GM12878 (cell line): ENCODE measurements at regions not wholly inside any gene's neighbourhood (a gene's known extent, or its start where the extent isn't known, plus 50 kb on each side); places are given as distances from the start of the nearest gene placed in this dataset.

Experiments used
- ATAC-seq: fragments of 200-7000 bp; cut with Tn5 transposase; 3 replicates; pipeline ENCODE4 v1.9.1; 2020; ENCODE audit warnings: mild to moderate bottlenecking, moderate library complexity
- BruUV-seq: library from RNA; stranded (reverse); fragments of 400-500 nt; replicated peaks from 2 replicates; lab custom pipeline; 2021; lab: Mats Ljungman, UMichigan
- CTCF ChIA-PET: fragments of 300-600 bp; sonication (Branson Sonifier 250); formaldehyde crosslinking; extraction: SDS; loops from one replicate; lab custom pipeline; 2021; ENCODE audit warnings: inconsistent platforms; lab: Yijun Ruan, JAX
- POLR2A ChIA-PET: fragments of 350-600 bp; formaldehyde crosslinking; extraction: SDS; loops from one replicate; lab custom pipeline; 2021; ENCODE audit warnings: inconsistent platforms; lab: Charles Lee
- RAD21 ChIA-PET: fragments of 300-600 bp; sonication (Branson Sonifier 250); formaldehyde crosslinking; loops from one replicate; lab custom pipeline; 2023; ENCODE audit warnings: antibody characterized with exemption; ENCODE audit not compliant: unreplicated experiment; lab: Charles Lee
- SMC1A ChIA-PET: fragments of 300-600 bp; sonication (Branson Sonifier 250); formaldehyde crosslinking; loops from one replicate; lab custom pipeline; 2023; ENCODE audit not compliant: unreplicated experiment, uncharacterized antibody; lab: Charles Lee
- DNase-seq: peaks from one replicate; pipeline ENCODE4 v3.0.0-alpha.2; 2011; ENCODE audit warnings: low read depth, low spot score
- FAIRE-seq: peaks from 3 replicates; lab custom pipeline; 2011; peaks lifted over from hg19 to GRCh38; lab: Jason Lieb, UNC
- H2AFZ ChIP-seq: 2 replicates; pipeline ENCODE4 v1.6.0; 2011; ENCODE audit warnings: low read depth, low read length, control low read depth; ENCODE audit not compliant: control insufficient read depth
- H3K27ac ChIP-seq: 2 replicates; pipeline ENCODE4 v1.5.1; 2011; ENCODE audit warnings: control low read depth; ENCODE audit not compliant: control insufficient read depth, insufficient read depth
- H3K27me3 ChIP-seq, 2 experiments: replicated peaks in 1 of 2; 2 replicates each; pipeline versions ENCODE4 v1.6.0 to v1.6.1; 2011; ENCODE audit warnings: low read length in 1 of 2; ENCODE audit not compliant: control insufficient read depth in 2 of 2, insufficient read depth in 2 of 2
- H3K36me3 ChIP-seq, 2 experiments: 2 replicates each; pipeline ENCODE4 v1.5.1; 2011; ENCODE audit warnings: low read length in 1 of 2; ENCODE audit not compliant: control insufficient read depth in 2 of 2, insufficient read depth in 2 of 2
- H3K4me1 ChIP-seq: 2 replicates; pipeline ENCODE4 v1.6.1; 2011; ENCODE audit warnings: mild to moderate bottlenecking, low read length, moderate library complexity, mixed read lengths; ENCODE audit not compliant: control insufficient read depth, insufficient read depth
- H3K4me2 ChIP-seq: 2 replicates; pipeline ENCODE4 v1.6.0; 2011; ENCODE audit warnings: control low read depth; ENCODE audit not compliant: control insufficient read depth, insufficient read depth
- H3K4me3 ChIP-seq: fragments of 200-600 bp; sonication (generic); 2 replicates; pipeline ENCODE4 v1.5.1; 2016
- H3K79me2 ChIP-seq: 2 replicates; pipeline ENCODE4 v1.6.0; 2011; ENCODE audit warnings: low read length; ENCODE audit not compliant: control insufficient read depth, insufficient read depth
- H3K9ac ChIP-seq: 2 replicates; pipeline ENCODE4 v1.8.0; 2011; ENCODE audit warnings: low read length, control low read depth, mixed read lengths; ENCODE audit not compliant: control insufficient read depth, insufficient read depth
- H3K9me3 ChIP-seq: replicated peaks from 3 replicates; pipeline ENCODE4 v1.5.1; 2011; ENCODE audit warnings: mild to moderate bottlenecking, low read length; ENCODE audit not compliant: control insufficient read depth, insufficient read depth
- H4K20me1 ChIP-seq: 2 replicates; pipeline ENCODE4 v1.6.0; 2011; ENCODE audit not compliant: control insufficient read depth, insufficient read depth
- CBX3 ChIP-seq: fragments of 200-600 bp; sonication (generic); IDR thresholded peaks from 2 replicates; pipeline ENCODE4 v1.6.1; 2016; ENCODE audit warnings: low read depth, borderline replicate concordance
- ESRRA ChIP-seq: IDR thresholded peaks from 2 replicates; pipeline ENCODE4 v1.6.1; 2012; ENCODE audit warnings: mild to moderate bottlenecking, low read length, improper control_type of control experiment
- GABPA ChIP-seq: IDR thresholded peaks from 2 replicates; pipeline ENCODE4 v1.6.1; 2014; ENCODE audit warnings: antibody characterized with exemption, low read depth, mild to moderate bottlenecking, inconsistent platforms
- LARP7 ChIP-seq: fragments of 450-650 bp; IDR thresholded peaks from 2 replicates; pipeline ENCODE4 v1.6.1; 2017; ENCODE audit warnings: mild to moderate bottlenecking
- RELA ChIP-seq: fragments of 450-650 bp; IDR thresholded peaks from 2 replicates; pipeline ENCODE4 v1.8.0; 2014; ENCODE audit warnings: borderline replicate concordance; ENCODE audit not compliant: partially characterized antibody
- SMC3 ChIP-seq: IDR thresholded peaks from 2 replicates; pipeline ENCODE4 v1.6.1; 2011; ENCODE audit warnings: low read length, improper control_type of control experiment, borderline replicate concordance
- WRNIP1 ChIP-seq: IDR thresholded peaks from 2 replicates; pipeline ENCODE4 v1.6.1; 2011; ENCODE audit warnings: low read depth, low read length, improper control_type of control experiment, borderline replicate concordance
- WGBS: methylation state at CpG from one replicate; pipeline ENCODE4 v1.1.6; 2016; ENCODE audit warnings: low lambda C conversion rate; ENCODE audit not compliant: insufficient replicate concordance, insufficient coverage; ENCODE audit errors: missing lambda C conversion rate; 5-methylcytosine and 5-hydroxymethylcytosine counted together
- in situ Hi-C: fragments of 300-500 bp; cut with MboI; formaldehyde crosslinking; loops from 9 replicates; pipeline ENCODE4 v1.14.3; 2018; ENCODE audit warnings: mixed read lengths
- intact Hi-C: fragments of 100-400 bp; cut with micrococcal nuclease; formaldehyde crosslinking; loops from one replicate; pipeline ENCODE4 v1.14.2; 2022; ENCODE audit not compliant: unreplicated experiment
- TF ChIP-seq, protein P1 (sequence below): fragments of 450-650 bp; conservative IDR thresholded peaks from 2 replicates; pipeline ENCODE4 v1.6.1; 2017; ENCODE audit warnings: mild to moderate bottlenecking, moderate library complexity
- TF ChIP-seq, protein P2 (sequence below): IDR thresholded peaks from 2 replicates; pipeline ENCODE4 v1.6.1; 2011; ENCODE audit warnings: mild to moderate bottlenecking, low read depth, low read length, moderate library complexity; ENCODE audit not compliant: insufficient replicate concordance
- TF ChIP-seq, protein P3 (sequence below): IDR thresholded peaks from 2 replicates; pipeline ENCODE4 v1.6.1; 2012; ENCODE audit warnings: low read depth, low read length, improper control_type of control experiment
- TF ChIP-seq, protein P4 (sequence below): fragments of 450-650 bp; IDR thresholded peaks from 2 replicates; pipeline ENCODE4 v1.6.1; 2018; ENCODE audit warnings: borderline replicate concordance, mild to moderate bottlenecking; ENCODE audit not compliant: partially characterized antibody

DNA sequence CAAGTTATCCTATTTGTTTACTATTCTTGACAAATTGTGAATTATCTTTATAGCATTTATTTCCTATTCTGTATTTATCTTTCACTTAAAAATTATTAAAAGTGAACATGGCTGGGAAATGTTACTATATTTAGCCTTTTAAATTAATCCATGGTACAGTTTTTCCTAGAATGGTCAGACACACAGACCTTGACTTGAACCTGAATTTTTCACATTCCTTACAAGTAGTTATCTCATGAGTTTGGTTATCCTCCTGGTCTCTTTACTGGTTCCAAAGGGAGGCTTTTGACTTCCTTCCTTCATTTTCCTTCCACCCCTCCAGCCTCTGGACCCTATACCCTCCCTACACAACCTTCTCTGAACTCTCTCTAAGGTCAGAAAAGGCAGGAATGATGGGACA lies 280.6 kb downstream of the SATB1 start:
- BruUV-seq, result no TSS peak
- Histone ChIP-seq H3K9ac (no peak overlapping the region), H3K79me2 (no peaks in the 10 kb centered on the region), H3K4me2 (no peak overlapping the region), H3K36me3 (no peaks in the 10 kb centered on the region), H2AFZ (no peak overlapping the region), H3K27me3 (no peaks in the 10 kb centered on the region), H3K9me3 (no peaks in the 10 kb centered on the region), H3K4me3 (no peak overlapping the region), H3K27ac (no peak overlapping the region), H4K20me1 (no peaks in the 10 kb centered on the region), H3K4me1 (no peaks in the 10 kb centered on the region)
- CTCF ChIA-PET, result no interaction called here
- POLR2A ChIA-PET, result no interaction called here
- no peak for FAIRE-seq
- in situ Hi-C loops, result no loop called here
- DNase-seq, result no peak
- SMC1A ChIA-PET, result no interaction called here
- intact Hi-C loops, result no loop called here
- no peak for ATAC-seq
- TF ChIP-seq, protein P1, sequence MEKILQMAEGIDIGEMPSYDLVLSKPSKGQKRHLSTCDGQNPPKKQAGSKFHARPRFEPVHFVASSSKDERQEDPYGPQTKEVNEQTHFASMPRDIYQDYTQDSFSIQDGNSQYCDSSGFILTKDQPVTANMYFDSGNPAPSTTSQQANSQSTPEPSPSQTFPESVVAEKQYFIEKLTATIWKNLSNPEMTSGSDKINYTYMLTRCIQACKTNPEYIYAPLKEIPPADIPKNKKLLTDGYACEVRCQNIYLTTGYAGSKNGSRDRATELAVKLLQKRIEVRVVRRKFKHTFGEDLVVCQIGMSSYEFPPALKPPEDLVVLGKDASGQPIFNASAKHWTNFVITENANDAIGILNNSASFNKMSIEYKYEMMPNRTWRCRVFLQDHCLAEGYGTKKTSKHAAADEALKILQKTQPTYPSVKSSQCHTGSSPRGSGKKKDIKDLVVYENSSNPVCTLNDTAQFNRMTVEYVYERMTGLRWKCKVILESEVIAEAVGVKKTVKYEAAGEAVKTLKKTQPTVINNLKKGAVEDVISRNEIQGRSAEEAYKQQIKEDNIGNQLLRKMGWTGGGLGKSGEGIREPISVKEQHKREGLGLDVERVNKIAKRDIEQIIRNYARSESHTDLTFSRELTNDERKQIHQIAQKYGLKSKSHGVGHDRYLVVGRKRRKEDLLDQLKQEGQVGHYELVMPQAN, result no peak
- no peak for TF ChIP-seq CBX3
- TF ChIP-seq, protein P2, sequence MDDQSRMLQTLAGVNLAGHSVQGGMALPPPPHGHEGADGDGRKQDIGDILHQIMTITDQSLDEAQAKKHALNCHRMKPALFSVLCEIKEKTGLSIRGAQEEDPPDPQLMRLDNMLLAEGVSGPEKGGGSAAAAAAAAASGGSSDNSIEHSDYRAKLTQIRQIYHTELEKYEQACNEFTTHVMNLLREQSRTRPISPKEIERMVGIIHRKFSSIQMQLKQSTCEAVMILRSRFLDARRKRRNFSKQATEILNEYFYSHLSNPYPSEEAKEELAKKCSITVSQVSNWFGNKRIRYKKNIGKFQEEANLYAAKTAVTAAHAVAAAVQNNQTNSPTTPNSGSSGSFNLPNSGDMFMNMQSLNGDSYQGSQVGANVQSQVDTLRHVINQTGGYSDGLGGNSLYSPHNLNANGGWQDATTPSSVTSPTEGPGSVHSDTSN, result no peak
- RAD21 ChIA-PET, result no interaction called here

DNA sequence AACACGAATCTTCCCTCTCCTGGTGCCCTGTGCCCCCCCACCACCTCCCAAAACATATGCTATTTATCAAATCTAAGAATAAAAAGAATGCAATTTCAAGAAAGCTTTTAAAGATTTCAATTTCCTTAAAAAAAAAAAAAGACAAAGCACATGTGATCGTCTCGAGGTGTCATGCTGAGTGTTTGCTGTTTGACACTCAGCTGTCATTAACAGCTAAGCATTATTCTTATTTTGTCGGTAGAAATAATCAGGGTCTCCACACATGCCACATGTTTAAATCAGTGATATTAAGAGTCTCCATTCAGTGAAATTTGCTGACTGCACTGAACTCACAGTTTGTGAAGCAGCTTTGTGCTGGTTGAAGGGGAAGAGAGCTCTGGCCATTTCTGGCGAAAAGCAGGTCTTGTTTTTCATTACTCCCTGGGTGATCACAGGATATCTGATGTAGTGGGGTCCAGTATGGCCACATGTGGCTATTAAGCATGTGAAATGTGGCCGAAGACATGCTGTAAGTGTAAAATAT lies 281.8 kb downstream of the SATB1 start:
- RAD21 ChIA-PET, result interaction anchor here (1.0 kb wide), 1 partner anchor 18 kb away, joined by 3 read pairs; no protein-coding TSS in a partner anchor
- CTCF ChIA-PET, result interaction anchor here (1.3 kb wide), 1 partner anchor 18 kb away, joined by 4 read pairs; no protein-coding TSS in a partner anchor
- no TSS peak for BruUV-seq
- POLR2A ChIA-PET, result no interaction called here
- H3K36me3 ChIP-seq, result no peaks in the 10 kb centered on the region
- 29% methylated on average over 6 of the region's 6 CpGs for WGBS
- no peak overlapping the region for H3K27ac ChIP-seq
- ATAC-seq (no peak), DNase-seq (no peak), FAIRE-seq (no peak)
- intact Hi-C loops (no loop called here), in situ Hi-C loops (no loop called here)
- no peak overlapping the region for H3K9ac ChIP-seq
- H3K4me1 ChIP-seq, result no peaks in the 10 kb centered on the region
- SMC1A ChIA-PET, result interaction anchor here (0.7 to 2.0 kb wide), 4 partner anchors 15 to 929 kb away, joined by 3 to 6 read pairs (median 4); no protein-coding TSS in a partner anchor
- no peaks in the 10 kb centered on the region for H3K27me3 ChIP-seq
- H3K4me3 ChIP-seq, result no peak overlapping the region
- H2AFZ ChIP-seq, result no peak overlapping the region
- H3K9me3 ChIP-seq, result no peaks in the 10 kb centered on the region
- H3K79me2 ChIP-seq, result no peaks in the 10 kb centered on the region
- no peak overlapping the region for H3K4me2 ChIP-seq
- no peaks in the 10 kb centered on the region for H4K20me1 ChIP-seq
- TF ChIP-seq LARP7, result no peak
- no peak for TF ChIP-seq RELA
- TF ChIP-seq, protein P3, sequence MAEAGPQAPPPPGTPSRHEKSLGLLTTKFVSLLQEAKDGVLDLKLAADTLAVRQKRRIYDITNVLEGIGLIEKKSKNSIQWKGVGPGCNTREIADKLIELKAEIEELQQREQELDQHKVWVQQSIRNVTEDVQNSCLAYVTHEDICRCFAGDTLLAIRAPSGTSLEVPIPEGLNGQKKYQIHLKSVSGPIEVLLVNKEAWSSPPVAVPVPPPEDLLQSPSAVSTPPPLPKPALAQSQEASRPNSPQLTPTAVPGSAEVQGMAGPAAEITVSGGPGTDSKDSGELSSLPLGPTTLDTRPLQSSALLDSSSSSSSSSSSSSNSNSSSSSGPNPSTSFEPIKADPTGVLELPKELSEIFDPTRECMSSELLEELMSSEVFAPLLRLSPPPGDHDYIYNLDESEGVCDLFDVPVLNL, result no peak
- TF ChIP-seq WRNIP1, result no peak
- TF ChIP-seq, protein P4, sequence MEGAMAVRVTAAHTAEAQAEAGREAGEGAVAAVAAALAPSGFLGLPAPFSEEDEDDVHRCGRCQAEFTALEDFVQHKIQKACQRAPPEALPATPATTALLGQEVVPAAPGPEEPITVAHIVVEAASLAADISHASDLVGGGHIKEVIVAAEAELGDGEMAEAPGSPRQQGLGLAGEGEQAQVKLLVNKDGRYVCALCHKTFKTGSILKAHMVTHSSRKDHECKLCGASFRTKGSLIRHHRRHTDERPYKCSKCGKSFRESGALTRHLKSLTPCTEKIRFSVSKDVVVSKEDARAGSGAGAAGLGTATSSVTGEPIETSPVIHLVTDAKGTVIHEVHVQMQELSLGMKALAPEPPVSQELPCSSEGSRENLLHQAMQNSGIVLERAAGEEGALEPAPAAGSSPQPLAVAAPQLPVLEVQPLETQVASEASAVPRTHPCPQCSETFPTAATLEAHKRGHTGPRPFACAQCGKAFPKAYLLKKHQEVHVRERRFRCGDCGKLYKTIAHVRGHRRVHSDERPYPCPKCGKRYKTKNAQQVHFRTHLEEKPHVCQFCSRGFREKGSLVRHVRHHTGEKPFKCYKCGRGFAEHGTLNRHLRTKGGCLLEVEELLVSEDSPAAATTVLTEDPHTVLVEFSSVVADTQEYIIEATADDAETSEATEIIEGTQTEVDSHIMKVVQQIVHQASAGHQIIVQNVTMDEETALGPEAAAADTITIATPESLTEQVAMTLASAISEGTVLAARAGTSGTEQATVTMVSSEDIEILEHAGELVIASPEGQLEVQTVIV, result no peak
- no peak for TF ChIP-seq GABPA
- TF ChIP-seq ESRRA, result no peak
- TF ChIP-seq SMC3, result no peak
